H9 (cell line): ENCODE measurements at regions not wholly inside any gene's neighbourhood (a gene's known extent, or its start where the extent isn't known, plus 50 kb on each side); places are given as distances from the start of the nearest gene placed in this dataset.

ENCODE experiments used
- DNase-seq: peaks from one replicate; pipeline ENCODE4 v3.0.0-alpha.2; 2017
- H2AFZ ChIP-seq: one replicate; pipeline ENCODE4 v1.6.1; 2013; ENCODE audit warnings: mild to moderate bottlenecking, low read length, control low read depth, moderate library complexity
- H2AK5ac ChIP-seq: 2 replicates; pipeline ENCODE4 v1.6.1; 2013; ENCODE audit warnings: low read length, control low read depth, mixed read lengths; ENCODE audit not compliant: insufficient read length
- H2BK120ac ChIP-seq: one replicate; pipeline ENCODE4 v1.6.1; 2013; ENCODE audit warnings: low read depth, mild to moderate bottlenecking, low read length, control low read depth, inconsistent platforms; ENCODE audit not compliant: poor library complexity, severe bottlenecking
- H2BK12ac ChIP-seq: 2 replicates; pipeline ENCODE4 v1.6.1; 2013; ENCODE audit warnings: low read length, control low read depth, mixed read lengths, low read depth; ENCODE audit not compliant: insufficient read length
- H2BK15ac ChIP-seq: 2 replicates; pipeline ENCODE4 v1.6.1; 2013; ENCODE audit warnings: low read depth, low read length, control low read depth
- H2BK20ac ChIP-seq: one replicate; pipeline ENCODE4 v1.6.1; 2013; ENCODE audit warnings: low read depth, mild to moderate bottlenecking, low read length, control low read depth, inconsistent platforms; ENCODE audit not compliant: poor library complexity, severe bottlenecking
- H2BK5ac ChIP-seq: 2 replicates; pipeline ENCODE4 v1.6.1; 2013; ENCODE audit warnings: low read length, control low read depth, mixed read lengths; ENCODE audit not compliant: insufficient read length
- H3K14ac ChIP-seq: 2 replicates; pipeline ENCODE4 v1.6.1; 2013; ENCODE audit warnings: low read length, control low read depth; ENCODE audit not compliant: insufficient read depth
- H3K18ac ChIP-seq: 2 replicates; pipeline ENCODE4 v1.6.1; 2013; ENCODE audit warnings: low read depth, mild to moderate bottlenecking, mixed read lengths, low read length, control low read depth; ENCODE audit not compliant: insufficient read length
- H3K23ac ChIP-seq: 2 replicates; pipeline ENCODE4 v1.6.1; 2013; ENCODE audit warnings: low read length, control low read depth, mixed read lengths, low read depth; ENCODE audit not compliant: insufficient read length
- H3K23me2 ChIP-seq: 2 replicates; pipeline ENCODE4 v1.6.1; 2013; ENCODE audit warnings: low read depth, mild to moderate bottlenecking, mixed read lengths, low read length, control low read depth; ENCODE audit not compliant: insufficient read length, poor library complexity, severe bottlenecking
- H3K27ac ChIP-seq: 2 replicates; pipeline ENCODE4 v1.5.1; 2013; ENCODE audit warnings: low read length, control low read depth, mixed read lengths, low read depth; ENCODE audit not compliant: insufficient read length
- H3K27me3 ChIP-seq: 2 replicates; pipeline ENCODE4 v1.6.1; 2013; ENCODE audit warnings: low read length, control low read depth, inconsistent platforms; ENCODE audit not compliant: insufficient read depth
- H3K4ac ChIP-seq: 2 replicates; pipeline ENCODE4 v1.6.1; 2013; ENCODE audit warnings: low read depth, mild to moderate bottlenecking, control low read depth, inconsistent platforms, low read length, moderate library complexity
- H3K4me1 ChIP-seq: 2 replicates; pipeline ENCODE4 v1.6.1; 2013; ENCODE audit warnings: low read length, control low read depth, inconsistent platforms; ENCODE audit not compliant: insufficient read depth
- H3K4me2 ChIP-seq: 2 replicates; pipeline ENCODE4 v1.6.1; 2013; ENCODE audit warnings: low read length, control low read depth, mixed read lengths; ENCODE audit not compliant: insufficient read length, insufficient read depth
- H3K56ac ChIP-seq: 2 replicates; pipeline ENCODE4 v1.6.1; 2013; ENCODE audit warnings: low read depth, mild to moderate bottlenecking, mixed read lengths, low read length, control low read depth; ENCODE audit not compliant: insufficient read length
- H3K79me1 ChIP-seq: 2 replicates; pipeline ENCODE4 v1.6.1; 2013; ENCODE audit warnings: low read depth, mild to moderate bottlenecking, moderate library complexity, low read length, control low read depth, inconsistent platforms; ENCODE audit not compliant: insufficient read depth, poor library complexity, severe bottlenecking
- H3K79me2 ChIP-seq: 2 replicates; pipeline ENCODE4 v1.6.1; 2013; ENCODE audit warnings: low read length, control low read depth, inconsistent platforms; ENCODE audit not compliant: insufficient read depth
- H3K9ac ChIP-seq: 2 replicates; pipeline ENCODE4 v1.6.1; 2013; ENCODE audit warnings: low read length, control low read depth, mixed read lengths; ENCODE audit not compliant: insufficient read length; ENCODE audit errors: extremely low read depth
- H3K9me3 ChIP-seq: one replicate; pipeline ENCODE4 v1.6.1; 2013; ENCODE audit warnings: low read depth, low read length, inconsistent platforms; ENCODE audit not compliant: control insufficient read depth
- H3T11ph ChIP-seq: one replicate; pipeline ENCODE4 v1.6.1; 2013; ENCODE audit warnings: mild to moderate bottlenecking, low read length, control low read depth, inconsistent platforms
- H4K20me1 ChIP-seq: one replicate; pipeline ENCODE4 v1.6.1; 2013; ENCODE audit not compliant: control insufficient read depth, insufficient read length, insufficient read depth
- H4K5ac ChIP-seq: 2 replicates; pipeline ENCODE4 v1.6.1; 2013; ENCODE audit warnings: low read depth, mild to moderate bottlenecking, mixed read lengths, low read length, control low read depth; ENCODE audit not compliant: insufficient read length
- H4K8ac ChIP-seq: replicated peaks from 2 replicates; pipeline ENCODE4 v1.6.1; 2013; ENCODE audit warnings: low read length, control low read depth, mixed read lengths, low read depth; ENCODE audit not compliant: insufficient read length
- H4K91ac ChIP-seq: 2 replicates; pipeline ENCODE4 v1.6.1; 2013; ENCODE audit warnings: low read depth, mild to moderate bottlenecking, moderate library complexity, mixed read lengths, low read length, control low read depth; ENCODE audit not compliant: insufficient read length
- H3K27ac Mint-ChIP-seq, 3 experiments: 2 replicates in 2 of 3; 3 replicates in 1 of 3; pipeline ENCODE4 v1.8.0; 2020 to 2021; ENCODE audit warnings: mixed read lengths in 3 of 3, mild to moderate bottlenecking in 1 of 3, moderate library complexity in 1 of 3
- H3K27me3 Mint-ChIP-seq: 2 replicates; pipeline ENCODE4 v1.8.0; 2021; ENCODE audit warnings: low read depth, mild to moderate bottlenecking, moderate library complexity, mixed read lengths
- H3K36me3 Mint-ChIP-seq, 3 experiments: 2 replicates in 2 of 3; 3 replicates in 1 of 3; pipeline ENCODE4 v1.8.0; 2020 to 2021; ENCODE audit warnings: low read depth in 3 of 3, mixed read lengths in 3 of 3; ENCODE audit not compliant: insufficient read depth in 1 of 3
- H3K4me1 Mint-ChIP-seq, 2 experiments: 2 replicates each; pipeline ENCODE4 v1.8.0; 2020; ENCODE audit warnings: mixed read lengths in 2 of 2
- H3K4me3 Mint-ChIP-seq, 2 experiments: 2 replicates in 1 of 2; 3 replicates in 1 of 2; pipeline ENCODE4 v1.8.0; 2020 to 2021; ENCODE audit warnings: mild to moderate bottlenecking in 2 of 2, mixed read lengths in 2 of 2, moderate library complexity in 1 of 2
- H3K9me3 Mint-ChIP-seq, 2 experiments: 2 replicates in 1 of 2; 3 replicates in 1 of 2; pipeline ENCODE4 v1.8.0; 2020; ENCODE audit warnings: mild to moderate bottlenecking in 2 of 2, mixed read lengths in 2 of 2, moderate library complexity in 1 of 2
- WGBS: extraction: QIAGEN DNeasy Blood & Tissue Kit; methylation state at CpG from one replicate; pipeline ENCODE4 v1.1.7; 2013; ENCODE audit warnings: missing lambda C conversion rate, low lambda C conversion rate, mixed read lengths; ENCODE audit not compliant: insufficient read length; ENCODE audit errors: extremely low coverage; 5-methylcytosine and 5-hydroxymethylcytosine counted together
- TF ChIP-seq, protein P1 (sequence below): fragments of 200-600 bp; sonication (generic); conservative IDR thresholded peaks from 3 replicates; pipeline ENCODE4 v1.8.0; 2021; ENCODE audit warnings: antibody characterized with exemption, mild to moderate bottlenecking

DNA sequence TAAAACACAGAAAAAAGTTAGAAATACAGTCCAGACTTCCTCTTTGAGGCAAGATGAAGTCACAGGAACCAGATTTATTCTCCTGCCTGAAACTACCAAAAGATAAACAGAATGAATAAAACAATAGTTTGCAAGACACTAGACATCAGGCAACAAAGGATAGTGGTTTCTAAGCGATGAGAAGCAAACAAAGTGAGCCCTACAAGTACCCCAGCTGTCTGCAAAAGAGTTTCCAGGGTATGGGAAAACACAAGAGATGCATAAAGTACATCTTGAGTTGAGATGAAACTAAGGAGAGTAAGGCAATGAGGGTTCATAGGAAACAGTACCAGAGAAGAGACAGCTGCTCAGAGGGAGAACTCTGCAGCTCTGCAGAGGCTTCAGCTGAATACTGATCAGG is 83.3 kb upstream of the COL24A1 start:
- Histone ChIP-seq H2AFZ (no peak overlapping the region), H3K27me3 (no peaks in the 10 kb centered on the region)
- peaks cover 2 to 6% of the 10 kb centered on the region in 2 experiments; a peak in 1 of 5 replicates for H3K9me3 Mint-ChIP-seq

More for the DNA sequence above, 83.3 kb upstream of the COL24A1 start:
- 0 out of 7 replicates have a peak, but pooled peaks cover 0 to 2% (median 0%) of the 10 kb centered on the region in 3 experiments for H3K36me3 Mint-ChIP-seq
- DNase-seq = no peak
- H3K4ac ChIP-seq = no peak overlapping the region
- no peak overlapping the region for H4K91ac ChIP-seq
- no peak overlapping the region for H3T11ph ChIP-seq
- no peaks in the 10 kb centered on the region for H3K79me1 ChIP-seq
- H3K18ac ChIP-seq = no peak overlapping the region
- H4K20me1 ChIP-seq = no peaks in the 10 kb centered on the region
- H3K4me1 Mint-ChIP-seq = no peaks in the 10 kb centered on the region
- no CpG with 5 or more reads among the region's 1 CpG for WGBS
- no peak overlapping the region for H3K23ac ChIP-seq
- H4K5ac ChIP-seq = no peak overlapping the region
- no peak overlapping the region for H2BK5ac ChIP-seq
- no peak overlapping the region for H3K56ac ChIP-seq
- no peaks in the 10 kb centered on the region for H3K27me3 Mint-ChIP-seq
- no peak overlapping the region for H2BK120ac ChIP-seq
- H3K4me1 ChIP-seq = no peaks in the 10 kb centered on the region
- no peak overlapping the region; a peak in 1 of 7 replicates for H3K27ac Mint-ChIP-seq
- H3K9ac ChIP-seq = no peak overlapping the region
- no peak overlapping the region for H2AK5ac ChIP-seq
- H3K9me3 ChIP-seq = no peaks in the 10 kb centered on the region
- no peak overlapping the region for H3K27ac ChIP-seq
- TF ChIP-seq, protein P1, sequence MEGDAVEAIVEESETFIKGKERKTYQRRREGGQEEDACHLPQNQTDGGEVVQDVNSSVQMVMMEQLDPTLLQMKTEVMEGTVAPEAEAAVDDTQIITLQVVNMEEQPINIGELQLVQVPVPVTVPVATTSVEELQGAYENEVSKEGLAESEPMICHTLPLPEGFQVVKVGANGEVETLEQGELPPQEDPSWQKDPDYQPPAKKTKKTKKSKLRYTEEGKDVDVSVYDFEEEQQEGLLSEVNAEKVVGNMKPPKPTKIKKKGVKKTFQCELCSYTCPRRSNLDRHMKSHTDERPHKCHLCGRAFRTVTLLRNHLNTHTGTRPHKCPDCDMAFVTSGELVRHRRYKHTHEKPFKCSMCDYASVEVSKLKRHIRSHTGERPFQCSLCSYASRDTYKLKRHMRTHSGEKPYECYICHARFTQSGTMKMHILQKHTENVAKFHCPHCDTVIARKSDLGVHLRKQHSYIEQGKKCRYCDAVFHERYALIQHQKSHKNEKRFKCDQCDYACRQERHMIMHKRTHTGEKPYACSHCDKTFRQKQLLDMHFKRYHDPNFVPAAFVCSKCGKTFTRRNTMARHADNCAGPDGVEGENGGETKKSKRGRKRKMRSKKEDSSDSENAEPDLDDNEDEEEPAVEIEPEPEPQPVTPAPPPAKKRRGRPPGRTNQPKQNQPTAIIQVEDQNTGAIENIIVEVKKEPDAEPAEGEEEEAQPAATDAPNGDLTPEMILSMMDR = no peak
- no peak overlapping the region for H2BK20ac ChIP-seq
- no peak overlapping the region for H3K4me3 Mint-ChIP-seq
- no peak overlapping the region for H2BK15ac ChIP-seq
- no peak overlapping the region for H2BK12ac ChIP-seq
- H3K14ac ChIP-seq = no peak overlapping the region
- no peak overlapping the region for H3K4me2 ChIP-seq
- H3K79me2 ChIP-seq = no peaks in the 10 kb centered on the region
- H3K23me2 ChIP-seq = no peaks in the 10 kb centered on the region
- H4K8ac ChIP-seq = no peak overlapping the region
